Activated B cell treated with CpG ODN at 0.5 μM for 24 hours (primary cell): ENCODE measurements at regions not wholly inside any gene's neighbourhood (a gene's known extent, or its start where the extent isn't known, plus 50 kb on each side); places are given as distances from the start of the nearest gene placed in this dataset.

Source experiments
- ATAC-seq: fragments of 200-7000 bp; cut with Tn5 transposase; one replicate; pipeline ENCODE4 v1.10.0; 2021; ENCODE audit warnings: low read depth, mild to moderate bottlenecking, moderate library complexity
- CTCF ChIA-PET: fragments of 350-600 bp; sonication (Branson Sonifier 250); formaldehyde crosslinking; loops from one replicate; lab custom pipeline; 2021; ENCODE audit warnings: antibody characterized with exemption; lab: Charles Lee
- POLR2A ChIA-PET: fragments of 350-600 bp; sonication (Branson Sonifier 250); formaldehyde crosslinking; loops from one replicate; lab custom pipeline; 2021; ENCODE audit warnings: antibody characterized with exemption; lab: Charles Lee
- DNase-seq: peaks from one replicate; pipeline ENCODE4 v3.0.0; 2022
- H3K27ac Mint-ChIP-seq: one replicate; pipeline ENCODE4 v1.8.0; 2020; ENCODE audit warnings: mixed read lengths
- H3K27me3 Mint-ChIP-seq: one replicate; pipeline ENCODE4 v1.8.0; 2021; ENCODE audit warnings: mixed read lengths
- H3K36me3 Mint-ChIP-seq: one replicate; pipeline ENCODE4 v1.8.0; 2021; ENCODE audit warnings: low read depth, mixed read lengths
- H3K4me1 Mint-ChIP-seq: one replicate; pipeline ENCODE4 v1.8.0; 2021; ENCODE audit warnings: mixed read lengths
- H3K4me3 Mint-ChIP-seq: one replicate; pipeline ENCODE4 v1.8.0; 2020; ENCODE audit warnings: mild to moderate bottlenecking, mixed read lengths
- H3K9me3 Mint-ChIP-seq: one replicate; pipeline ENCODE4 v1.8.0; 2020; ENCODE audit warnings: mixed read lengths
- intact Hi-C: fragments of 100-400 bp; cut with micrococcal nuclease; formaldehyde crosslinking; loops from one replicate; pipeline ENCODE4 v1.15.1; 2024
- TF ChIP-seq, protein P1 (sequence below): fragments of 200-600 bp; IDR thresholded peaks from one replicate; pipeline ENCODE4 v1.8.0; 2022; ENCODE audit warnings: antibody characterized with exemption, mild to moderate bottlenecking

DNA sequence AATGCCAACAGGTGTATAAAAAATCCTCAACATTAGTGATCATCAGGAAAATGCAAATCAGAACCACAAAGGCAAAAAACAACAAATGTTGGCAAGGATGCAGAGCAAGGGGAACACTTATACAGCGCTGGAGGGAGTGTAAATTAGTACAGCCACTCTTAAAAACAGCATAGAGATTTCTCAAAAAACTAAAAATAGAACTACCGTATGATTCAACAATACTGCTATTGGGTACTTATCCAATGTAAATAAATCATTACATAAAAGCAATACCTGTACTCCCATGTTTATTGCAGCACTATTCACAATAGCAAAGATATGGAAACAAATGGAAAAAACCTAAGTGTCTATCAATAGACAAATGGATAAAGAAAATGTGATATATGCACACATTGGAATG lies 171.3 kb downstream of the SLC7A11 start:
- CTCF ChIA-PET, result interaction anchor here (1.8 kb wide), 1 partner anchor 20 kb away, joined by 4 read pairs; no protein-coding TSS in a partner anchor
- H3K36me3 Mint-ChIP-seq, result no peaks in the 10 kb centered on the region
- H3K27ac Mint-ChIP-seq, result no peak overlapping the region
- H3K9me3 Mint-ChIP-seq, result peaks cover 4% of the 10 kb centered on the region
- TF ChIP-seq, protein P1, sequence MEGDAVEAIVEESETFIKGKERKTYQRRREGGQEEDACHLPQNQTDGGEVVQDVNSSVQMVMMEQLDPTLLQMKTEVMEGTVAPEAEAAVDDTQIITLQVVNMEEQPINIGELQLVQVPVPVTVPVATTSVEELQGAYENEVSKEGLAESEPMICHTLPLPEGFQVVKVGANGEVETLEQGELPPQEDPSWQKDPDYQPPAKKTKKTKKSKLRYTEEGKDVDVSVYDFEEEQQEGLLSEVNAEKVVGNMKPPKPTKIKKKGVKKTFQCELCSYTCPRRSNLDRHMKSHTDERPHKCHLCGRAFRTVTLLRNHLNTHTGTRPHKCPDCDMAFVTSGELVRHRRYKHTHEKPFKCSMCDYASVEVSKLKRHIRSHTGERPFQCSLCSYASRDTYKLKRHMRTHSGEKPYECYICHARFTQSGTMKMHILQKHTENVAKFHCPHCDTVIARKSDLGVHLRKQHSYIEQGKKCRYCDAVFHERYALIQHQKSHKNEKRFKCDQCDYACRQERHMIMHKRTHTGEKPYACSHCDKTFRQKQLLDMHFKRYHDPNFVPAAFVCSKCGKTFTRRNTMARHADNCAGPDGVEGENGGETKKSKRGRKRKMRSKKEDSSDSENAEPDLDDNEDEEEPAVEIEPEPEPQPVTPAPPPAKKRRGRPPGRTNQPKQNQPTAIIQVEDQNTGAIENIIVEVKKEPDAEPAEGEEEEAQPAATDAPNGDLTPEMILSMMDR, result no peak
- H3K27me3 Mint-ChIP-seq, result peaks cover 10% of the 10 kb centered on the region
- no peak for ATAC-seq
- DNase-seq, result no peak
- POLR2A ChIA-PET, result no interaction called here
- no peaks in the 10 kb centered on the region for H3K4me1 Mint-ChIP-seq
- intact Hi-C loops, result no loop called here
- H3K4me3 Mint-ChIP-seq, result no peak overlapping the region

DNA sequence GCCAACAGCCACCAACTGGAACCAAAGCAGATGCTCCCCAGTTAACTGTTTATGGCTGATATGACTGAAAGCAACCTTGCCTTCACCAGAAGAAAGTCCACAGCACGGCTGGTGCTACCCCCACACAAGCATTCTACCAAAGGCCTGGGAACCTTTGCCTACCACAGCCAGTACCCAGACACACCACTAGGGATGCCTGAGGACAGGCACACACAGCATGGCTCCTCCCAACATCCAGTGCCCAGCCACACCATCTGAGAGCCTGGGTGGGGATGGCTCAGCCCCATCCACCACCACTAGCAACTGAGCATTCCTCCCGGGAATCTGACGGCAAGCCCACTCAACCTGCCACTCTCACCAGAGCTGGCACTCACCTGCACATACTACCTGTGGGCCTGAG lies 178.6 kb downstream of the SLC7A11 start:
- H3K4me3 Mint-ChIP-seq, result no peak overlapping the region
- ATAC-seq (no peak), DNase-seq (no peak)
- H3K9me3 Mint-ChIP-seq, result peaks cover 7% of the 10 kb centered on the region
- peaks cover 6% of the 10 kb centered on the region for H3K27me3 Mint-ChIP-seq
- no peaks in the 10 kb centered on the region for H3K4me1 Mint-ChIP-seq
- no peaks in the 10 kb centered on the region for H3K36me3 Mint-ChIP-seq
- POLR2A ChIA-PET, result no interaction called here
- TF ChIP-seq, protein P1, result no peak
- no peak overlapping the region for H3K27ac Mint-ChIP-seq
- intact Hi-C loops, result no loop called here
- CTCF ChIA-PET, result no interaction called here

DNA sequence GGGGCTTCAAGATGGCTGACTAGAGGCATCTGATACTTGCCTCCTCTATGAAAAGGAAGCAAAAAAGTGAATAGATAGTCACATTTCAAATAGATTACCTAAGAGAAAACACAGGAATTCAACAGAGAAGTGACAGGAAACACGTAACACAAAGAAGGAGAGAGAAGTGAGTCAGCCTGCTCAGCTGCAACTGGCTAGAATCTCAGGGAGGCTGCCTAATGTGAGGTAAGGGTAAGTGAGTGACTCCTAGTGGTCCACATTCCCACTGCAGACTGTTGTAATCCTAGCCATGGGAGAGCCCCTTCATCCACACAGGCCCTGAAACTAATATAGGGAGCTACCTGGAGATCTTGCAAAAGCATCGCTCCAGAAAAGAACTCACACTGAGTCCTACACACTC lies 179.2 kb downstream of the SLC7A11 start:
- ATAC-seq, result no peak
- TF ChIP-seq, protein P1, result no peak
- DNase-seq, result no peak
- Mint-ChIP-seq H3K27me3 (peaks cover 8% of the 10 kb centered on the region), H3K4me1 (no peaks in the 10 kb centered on the region), H3K4me3 (no peak overlapping the region), H3K9me3 (peaks cover 7% of the 10 kb centered on the region), H3K36me3 (no peaks in the 10 kb centered on the region), H3K27ac (no peak overlapping the region)
- ChIA-PET POLR2A (no interaction called here), CTCF (no interaction called here)
- intact Hi-C loops, result no loop called here

DNA sequence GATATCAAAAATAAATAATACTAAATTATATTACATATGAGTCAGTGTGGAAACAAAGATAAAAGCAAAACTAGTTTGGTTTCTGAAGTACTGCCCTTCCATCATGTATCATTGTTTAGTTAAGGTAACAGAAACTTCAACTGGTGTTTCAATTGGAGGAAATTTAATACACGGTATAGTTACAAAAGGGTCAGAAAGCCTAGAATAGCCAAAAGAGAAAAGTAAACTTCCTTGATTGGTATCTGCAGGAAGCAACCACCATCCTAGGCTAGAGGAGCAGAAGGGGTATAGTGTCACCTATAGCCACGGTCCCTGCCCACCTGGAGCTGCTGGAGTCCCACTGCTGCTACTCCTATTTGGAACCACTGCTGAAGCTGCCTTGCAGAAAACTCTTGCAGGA lies 185.6 kb downstream of the SLC7A11 start:
- CTCF ChIA-PET, result no interaction called here
- intact Hi-C loops, result no loop called here
- DNase-seq, result no peak
- POLR2A ChIA-PET, result no interaction called here
- TF ChIP-seq, protein P1, result no peak
- no peak for ATAC-seq
- Mint-ChIP-seq H3K9me3 (no peaks in the 10 kb centered on the region), H3K36me3 (no peaks in the 10 kb centered on the region), H3K4me3 (no peak overlapping the region), H3K4me1 (no peaks in the 10 kb centered on the region), H3K27me3 (peaks cover 5% of the 10 kb centered on the region), H3K27ac (no peak overlapping the region)

DNA sequence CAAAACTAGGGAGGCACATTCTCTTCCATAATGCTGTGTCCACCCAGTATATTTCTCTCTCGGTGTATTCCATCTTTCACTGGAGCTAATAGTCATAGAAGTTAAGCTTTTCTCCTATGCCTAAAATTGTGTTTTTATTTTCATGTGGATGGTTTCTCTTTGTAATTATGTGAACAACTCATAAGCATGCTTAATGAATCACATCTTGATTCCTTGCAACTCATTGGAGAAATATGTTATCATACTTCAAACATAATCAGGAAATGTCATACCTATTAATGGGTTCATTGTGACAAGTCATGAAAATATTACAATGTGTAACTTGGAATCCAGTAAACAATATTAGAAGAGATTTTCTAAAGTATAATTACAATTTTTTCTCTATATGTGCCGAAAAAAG lies 186.3 kb downstream of the SLC7A11 start:
- Mint-ChIP-seq H3K4me3 (no peak overlapping the region), H3K27ac (no peak overlapping the region), H3K27me3 (peaks cover 5% of the 10 kb centered on the region), H3K36me3 (no peaks in the 10 kb centered on the region), H3K4me1 (no peaks in the 10 kb centered on the region), H3K9me3 (no peaks in the 10 kb centered on the region)
- TF ChIP-seq, protein P1, result no peak
- ChIA-PET POLR2A (no interaction called here), CTCF (no interaction called here)
- intact Hi-C loops, result no loop called here
- DNase-seq (no peak), ATAC-seq (no peak)
